Skeletal muscle cell (primary cell): ENCODE measurements at regions not wholly inside any gene's neighbourhood (a gene's known extent, or its start where the extent isn't known, plus 50 kb on each side); places are given as distances from the start of the nearest gene placed in this dataset.

ENCODE experiments used
- DNase-seq: peaks from one replicate; pipeline ENCODE4 v3.0.0-alpha.2; 2010; ENCODE audit warnings: low read depth
- H3K4me3 ChIP-seq: 2 replicates; pipeline ENCODE4 v1.5.1; 2011; ENCODE audit warnings: low read depth, mild to moderate bottlenecking, control low read depth, low read length, moderate library complexity

- DNase-seq = no peak
- no peak overlapping the region for H3K4me3 ChIP-seq
Observed at GRCh38 chr2:222074674-222075073, 224.1 kb downstream of the PAX3 start.

GRCh38 chr2:222071911-222072310 lies 226.9 kb downstream of the PAX3 start:
- DNase-seq = no peak
- no peak overlapping the region for H3K4me3 ChIP-seq

- DNase-seq = no peak
- H3K4me3 ChIP-seq = no peak overlapping the region
Observed at GRCh38 chr2:222064286-222064685, 234.5 kb downstream of the PAX3 start.

GRCh38 chr2:222058819-222059445 lies 239.9 kb downstream of the PAX3 start:
- DNase-seq = no peak
- H3K4me3 ChIP-seq = no peak overlapping the region

GRCh38 chr2:222057347-222058073 lies 241.3 kb downstream of the PAX3 start:
- no peak for DNase-seq
- H3K4me3 ChIP-seq = no peak overlapping the region

- DNase-seq = no peak
Observed at GRCh38 chr2:222055328-222055727, 243.5 kb downstream of the PAX3 start.

GRCh38 chr2:222054813-222055212 lies 244.0 kb downstream of the PAX3 start:
- H3K4me3 ChIP-seq = no peak overlapping the region
- no peak for DNase-seq

More at GRCh38 chr2:222055328-222055727, 243.5 kb downstream of the PAX3 start:
- no peak overlapping the region for H3K4me3 ChIP-seq

GRCh38 chr2:222052934-222053367 lies 245.8 kb downstream of the PAX3 start:
- DNase-seq = no peak
- H3K4me3 ChIP-seq = no peak overlapping the region

GRCh38 chr2:222050981-222051380 lies 247.8 kb downstream of the PAX3 start:
- H3K4me3 ChIP-seq = no peak overlapping the region
- no peak for DNase-seq

- no peak overlapping the region for H3K4me3 ChIP-seq
- no peak for DNase-seq
Observed at GRCh38 chr2:222049946-222050345, 248.9 kb downstream of the PAX3 start.

- H3K4me3 ChIP-seq = no peak overlapping the region
- DNase-seq = no peak
Observed at GRCh38 chr2:222043897-222044296, 254.9 kb downstream of the PAX3 start.

- no peak for DNase-seq
- H3K4me3 ChIP-seq = no peak overlapping the region
Observed at GRCh38 chr2:222042666-222043065, 256.1 kb downstream of the PAX3 start.

GRCh38 chr2:222040333-222040732 lies 258.5 kb downstream of the PAX3 start:
- DNase-seq = no peak
- no peak overlapping the region for H3K4me3 ChIP-seq

GRCh38 chr2:222039821-222040220 lies 259.0 kb downstream of the PAX3 start:
- no peak overlapping the region for H3K4me3 ChIP-seq
- DNase-seq = no peak

GRCh38 chr2:222038067-222038802 lies 260.6 kb downstream of the PAX3 start:
- DNase-seq = no peak
- H3K4me3 ChIP-seq = no peak overlapping the region

GRCh38 chr2:222037211-222037610 lies 261.6 kb downstream of the PAX3 start:
- H3K4me3 ChIP-seq = no peak overlapping the region
- no peak for DNase-seq

- no peak overlapping the region for H3K4me3 ChIP-seq
- DNase-seq = no peak
Observed at GRCh38 chr2:222034058-222034457, 264.7 kb downstream of the PAX3 start.

- no peak for DNase-seq
Observed at GRCh38 chr2:222033541-222033940, 265.3 kb downstream of the PAX3 start.

GRCh38 chr2:222025881-222026271 lies 272.9 kb downstream of the PAX3 start:
- no peak for DNase-seq
- no peak overlapping the region for H3K4me3 ChIP-seq

More at GRCh38 chr2:222033541-222033940, 265.3 kb downstream of the PAX3 start:
- H3K4me3 ChIP-seq = no peak overlapping the region
